ENCODE measurements at regions not wholly inside any gene's neighbourhood (a gene's known extent, or its start where the extent isn't known, plus 50 kb on each side); places are given as distances from the start of the nearest gene placed in this dataset.

DNA sequence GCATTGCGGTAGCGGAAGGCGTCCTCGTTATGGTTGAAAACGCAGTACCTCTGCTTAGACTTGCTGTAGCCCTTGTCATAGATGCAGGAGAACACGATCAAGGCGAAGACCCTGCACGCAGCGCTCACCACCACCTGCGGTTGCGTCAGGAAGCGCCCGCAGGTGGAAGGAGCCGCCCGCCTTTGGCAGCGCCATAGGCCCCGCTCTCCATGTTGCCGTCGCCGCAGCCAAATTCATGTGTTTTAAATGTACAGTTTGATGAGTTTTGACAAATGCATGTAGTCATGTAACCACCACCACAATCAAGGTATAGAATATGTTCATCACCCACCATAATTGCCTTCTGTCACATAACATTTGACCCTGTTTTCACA lies 84.9 kb upstream of the CEP78 start:
- 98 to 99% methylated on average over 20 of the region's 20 CpGs for WGBS, 2 donors
- H3K4me1 ChIP-seq, result no peaks in the 10 kb centered on the region

GRCh38 chr9:78150312-78150982 lies 85.4 kb upstream of the CEP78 start:
- no peak for DNase-seq (ENCODE audit: low spot score in 2 of 2)
- 92 to 94% methylated on average over 23 to 25 of the region's 25 CpGs for WGBS, 2 donors
- Histone ChIP-seq H3K27ac (no peak overlapping the region), H3K4me1 (no peaks in the 10 kb centered on the region), H3K36me3 (no peaks in the 10 kb centered on the region), H3K27me3 (no peaks in the 10 kb centered on the region), H3K9me3 (no peaks in the 10 kb centered on the region), H3K4me3 (no peak overlapping the region)
- TF ChIP-seq CTCF (IDR thresholded peaks at IDR 0.05) (no peak), POLR2A (IDR thresholded peaks at IDR 0.05) (no peak), EP300 (IDR thresholded peaks at IDR 0.05) (no peak)

More for the DNA sequence above, 84.9 kb upstream of the CEP78 start:
- DNase-seq (ENCODE audit: low spot score in 2 of 2), result no peak
- no peak overlapping the region for H3K27ac ChIP-seq
- H3K36me3 ChIP-seq, result no peaks in the 10 kb centered on the region
- no peaks in the 10 kb centered on the region for H3K9me3 ChIP-seq
- no peak for TF ChIP-seq POLR2A (IDR thresholded peaks at IDR 0.05)
- H3K27me3 ChIP-seq, result no peaks in the 10 kb centered on the region
- H3K4me3 ChIP-seq, result no peak overlapping the region

- Histone ChIP-seq H3K4me1 (no peaks in the 10 kb centered on the region), H3K27ac (no peak overlapping the region), H3K36me3 (no peaks in the 10 kb centered on the region), H3K9me3 (no peaks in the 10 kb centered on the region), H3K4me3 (no peak overlapping the region), H3K27me3 (no peaks in the 10 kb centered on the region)
- TF ChIP-seq POLR2A (IDR thresholded peaks at IDR 0.05) (no peak), EP300 (IDR thresholded peaks at IDR 0.05) (no peak), CTCF (IDR thresholded peaks at IDR 0.05) (no peak)
- DNase-seq (ENCODE audit: low spot score in 2 of 2), result no peak
- 83 to 85% methylated on average over 9 of the region's 9 CpGs for WGBS, 2 donors
Observed at GRCh38 chr9:78149702-78150291, 86.1 kb upstream of the CEP78 start.

DNA sequence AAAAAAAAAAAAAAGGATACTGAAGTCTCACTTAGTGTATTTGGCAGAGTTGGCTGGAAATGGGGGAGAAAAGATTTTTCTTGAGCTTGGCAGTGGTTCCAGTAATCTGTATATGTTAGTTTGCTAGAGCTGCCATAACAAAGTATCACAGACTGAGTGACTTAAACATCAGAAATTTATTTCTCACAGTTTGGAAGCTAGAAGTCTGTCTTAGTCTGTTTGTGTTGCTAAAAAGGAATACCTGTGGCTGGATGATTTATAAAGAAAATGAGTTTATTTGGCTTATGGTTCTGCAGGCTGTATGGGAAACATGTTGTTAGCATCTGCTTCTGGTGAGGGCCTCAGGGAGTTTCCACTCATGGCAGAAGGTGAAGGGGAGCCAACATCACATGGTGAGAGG lies 89.6 kb upstream of the CEP78 start:
- no peaks in the 10 kb centered on the region for H3K27me3 ChIP-seq
- H3K36me3 ChIP-seq, result no peaks in the 10 kb centered on the region
- DNase-seq (ENCODE audit: low spot score in 2 of 2), result no peak
- no peak overlapping the region for H3K4me3 ChIP-seq
- TF ChIP-seq CTCF (IDR thresholded peaks at IDR 0.05) (no peak), POLR2A (IDR thresholded peaks at IDR 0.05) (no peak), EP300 (IDR thresholded peaks at IDR 0.05) (no peak)
- peaks cover 0 to 16% (median 0%) of the 10 kb centered on the region in 4 donors for H3K9me3 ChIP-seq
- no peaks in the 10 kb centered on the region for H3K4me1 ChIP-seq
- H3K27ac ChIP-seq, result no peak overlapping the region

- H3K4me3 ChIP-seq, result no peak overlapping the region
- no peaks in the 10 kb centered on the region for H3K27me3 ChIP-seq
- no peaks in the 10 kb centered on the region for H3K4me1 ChIP-seq
- H3K36me3 ChIP-seq, result no peaks in the 10 kb centered on the region
- TF ChIP-seq CTCF (IDR thresholded peaks at IDR 0.05), result no peak
- no peak for TF ChIP-seq POLR2A (IDR thresholded peaks at IDR 0.05)
- no peak for TF ChIP-seq EP300 (IDR thresholded peaks at IDR 0.05)
- WGBS, 2 donors, result 68 to 73% methylated on average over 3 of the region's 3 CpGs
- DNase-seq (ENCODE audit: low spot score in 2 of 2), result no peak
- H3K9me3 ChIP-seq, result peaks cover 0 to 21% (median 0%) of the 10 kb centered on the region in 4 donors
- H3K27ac ChIP-seq, result no peak overlapping the region
Observed at GRCh38 chr9:78144663-78145377, 91.1 kb upstream of the CEP78 start.

All from tibial nerve (tissue), 4 donors.